H1 (cell line): ENCODE measurements at regions not wholly inside any gene's neighbourhood (a gene's known extent, or its start where the extent isn't known, plus 50 kb on each side); places are given as distances from the start of the nearest gene placed in this dataset.

ENCODE experiments used
- CTCF ChIA-PET: fragments of 300-600 bp; sonication (Branson Sonifier 250); formaldehyde crosslinking; loops from one replicate; lab custom pipeline; 2021; ENCODE audit not compliant: partially characterized antibody; lab: Charles Lee
- POLR2A ChIA-PET: fragments of 300-600 bp; sonication (Branson Sonifier 250); formaldehyde crosslinking; loops from one replicate; lab custom pipeline; 2021; ENCODE audit warnings: inconsistent platforms; ENCODE audit not compliant: partially characterized antibody; lab: Charles Lee
- DNase-seq, 2 experiments: peaks; one replicate each; pipeline versions ENCODE4 v3.0.0 to v3.0.0-alpha.2; 2010 to 2022; ENCODE audit warnings: low spot score in 2 of 2, low read depth in 1 of 2, mixed read lengths in 1 of 2
- FAIRE-seq: peaks from 2 replicates; lab custom pipeline; 2011; peaks lifted over from hg19 to GRCh38; lab: Jason Lieb, UNC
- H2AFZ ChIP-seq: 2 replicates; pipeline ENCODE4 v1.8.1; 2012; ENCODE audit warnings: low read length, inconsistent platforms
- H2AK5ac ChIP-seq: 2 replicates; pipeline ENCODE4 v1.6.1; 2013; ENCODE audit warnings: low read depth, low read length
- H2BK120ac ChIP-seq: replicated peaks from 2 replicates; pipeline ENCODE3; 2013; ENCODE audit warnings: low read depth, low read length, inconsistent platforms
- H2BK12ac ChIP-seq: 2 replicates; pipeline ENCODE4 v1.6.1; 2013; ENCODE audit warnings: low read depth, low read length
- H2BK15ac ChIP-seq: 2 replicates; pipeline ENCODE4 v1.6.1; 2013; ENCODE audit warnings: low read length
- H2BK20ac ChIP-seq: 2 replicates; pipeline ENCODE4 v1.6.1; 2013; ENCODE audit warnings: low read length
- H2BK5ac ChIP-seq: 2 replicates; pipeline ENCODE4 v1.6.1; 2013; ENCODE audit warnings: low read depth, low read length
- H3K14ac ChIP-seq: 2 replicates; pipeline ENCODE4 v1.6.1; 2013; ENCODE audit warnings: inconsistent platforms; ENCODE audit not compliant: insufficient read length
- H3K18ac ChIP-seq: 2 replicates; pipeline ENCODE4 v1.6.1; 2013; ENCODE audit warnings: low read length; ENCODE audit errors: extremely low read depth
- H3K23ac ChIP-seq: 2 replicates; pipeline ENCODE4 v1.6.1; 2013; ENCODE audit warnings: inconsistent platforms; ENCODE audit not compliant: insufficient read length
- H3K23me2 ChIP-seq: 2 replicates; pipeline ENCODE4 v1.6.1; 2013; ENCODE audit warnings: low read depth, low read length
- H3K27ac ChIP-seq: 2 replicates; pipeline ENCODE4 v1.6.1; 2011; ENCODE audit warnings: low read depth, low read length, inconsistent platforms
- H3K27me3 ChIP-seq, 4 experiments: replicated peaks in 1 of 4; 1 replicate in 1 of 4; 2 replicates in 3 of 4; pipeline versions ENCODE4 v1.6.1 to v1.8.1; 2011 to 2013; ENCODE audit warnings: low read length in 3 of 4, mild to moderate bottlenecking in 3 of 4, inconsistent platforms in 2 of 4, mixed read lengths in 2 of 4, moderate library complexity in 1 of 4; ENCODE audit not compliant: control insufficient read depth in 3 of 4, insufficient read depth in 3 of 4; ENCODE audit errors: extremely low read depth in 1 of 4
- H3K36me3 ChIP-seq, 4 experiments: 2 replicates each; pipeline versions ENCODE4 v1.6.1 to v1.8.1; 2011 to 2013; ENCODE audit warnings: mild to moderate bottlenecking in 4 of 4, low read length in 3 of 4, moderate library complexity in 2 of 4, control low read depth in 1 of 4, inconsistent platforms in 1 of 4; ENCODE audit not compliant: insufficient read depth in 4 of 4, control insufficient read depth in 2 of 4
- H3K4ac ChIP-seq: replicated peaks from 2 replicates; pipeline ENCODE3; 2013; ENCODE audit warnings: low read length, low read depth, mixed read lengths, inconsistent platforms; ENCODE audit not compliant: insufficient read length
- H3K4me1 ChIP-seq, 4 experiments: replicated peaks in 1 of 4; 1 replicate in 1 of 4; 2 replicates in 3 of 4; pipeline versions ENCODE4 v1.6.1 to v1.8.1; 2011 to 2013; ENCODE audit warnings: low read length in 3 of 4, inconsistent platforms in 2 of 4, mixed read lengths in 1 of 4; ENCODE audit not compliant: insufficient read depth in 4 of 4, control insufficient read depth in 3 of 4
- H3K4me2 ChIP-seq, 2 experiments: 2 replicates each; pipeline versions ENCODE4 v1.6.1 to v1.8.1; 2011 to 2013; ENCODE audit warnings: low read depth in 2 of 2, low read length in 2 of 2, control low read depth in 1 of 2, inconsistent platforms in 1 of 2, mild to moderate bottlenecking in 1 of 2; ENCODE audit not compliant: insufficient read depth in 1 of 2
- H3K4me3 ChIP-seq, 4 experiments: fragments of 200-600, 300-600 bp in 1 of 4; sonication (generic), shearing (Covaris generic), sonication (Bioruptor Twin) in 1 of 4; 2 replicates each; pipeline versions ENCODE4 v1.5.1 to v1.8.1; 2011 to 2016; ENCODE audit warnings: low read length in 4 of 4, low read depth in 3 of 4, control low read depth in 2 of 4, inconsistent platforms in 2 of 4, mild to moderate bottlenecking in 2 of 4, mixed read lengths in 1 of 4, moderate library complexity in 1 of 4; ENCODE audit not compliant: insufficient read depth in 2 of 4; ENCODE audit errors: extremely low read depth in 1 of 4
- H3K56ac ChIP-seq: replicated peaks from 2 replicates; pipeline ENCODE3; 2013; ENCODE audit warnings: low read depth, mild to moderate bottlenecking, mixed read lengths, low read length, inconsistent platforms; ENCODE audit not compliant: insufficient read length
- H3K79me1 ChIP-seq: 2 replicates; pipeline ENCODE4 v1.6.1; 2013; ENCODE audit warnings: low read depth, low read length, control low read depth
- H3K79me2 ChIP-seq, 2 experiments: 2 replicates each; pipeline versions ENCODE4 v1.6.1 to v1.8.1; 2012 to 2013; ENCODE audit warnings: low read length in 2 of 2, mild to moderate bottlenecking in 2 of 2, inconsistent platforms in 1 of 2; ENCODE audit not compliant: insufficient read depth in 2 of 2, control insufficient read depth in 1 of 2
- H3K9ac ChIP-seq, 4 experiments: replicated peaks in 1 of 4; 1 replicate in 1 of 4; 2 replicates in 3 of 4; pipeline versions ENCODE4 v1.6.1 to v1.8.1; 2011 to 2013; ENCODE audit warnings: low read depth in 3 of 4, low read length in 3 of 4, control low read depth in 2 of 4, mild to moderate bottlenecking in 2 of 4, moderate library complexity in 2 of 4, inconsistent platforms in 1 of 4; ENCODE audit errors: extremely low read depth in 1 of 4
- H3K9me3 ChIP-seq, 2 experiments: 2 replicates each; pipeline versions ENCODE4 v1.6.1 to v1.8.1; 2012 to 2013; ENCODE audit warnings: mild to moderate bottlenecking in 2 of 2, moderate library complexity in 2 of 2, control low read depth in 1 of 2, inconsistent platforms in 1 of 2, low read depth in 1 of 2, low read length in 1 of 2, mixed read lengths in 1 of 2; ENCODE audit not compliant: insufficient read depth in 2 of 2
- H4K20me1 ChIP-seq, 2 experiments: replicated peaks in 1 of 2; 2 replicates each; pipeline versions ENCODE3 to v1.8.1; 2011 to 2013; ENCODE audit warnings: inconsistent platforms in 2 of 2, low read length in 2 of 2, mild to moderate bottlenecking in 1 of 2; ENCODE audit not compliant: insufficient read depth in 2 of 2, control insufficient read depth in 1 of 2
- H4K5ac ChIP-seq: 2 replicates; pipeline ENCODE4 v1.6.1; 2013; ENCODE audit warnings: low read length, low read depth, mixed read lengths, inconsistent platforms; ENCODE audit not compliant: insufficient read length
- H4K8ac ChIP-seq: 2 replicates; pipeline ENCODE4 v1.8.0; 2013; ENCODE audit warnings: mild to moderate bottlenecking, moderate library complexity, low read length, inconsistent platforms; ENCODE audit not compliant: insufficient read depth; ENCODE audit errors: extremely low read depth
- H4K91ac ChIP-seq: replicated peaks from 2 replicates; pipeline ENCODE3; 2013; ENCODE audit warnings: low read length, mixed read lengths, inconsistent platforms; ENCODE audit not compliant: insufficient read length
- CEBPB ChIP-seq: IDR thresholded peaks from 2 replicates; pipeline ENCODE4 v1.6.1; 2012; ENCODE audit warnings: low read depth, low read length
- CHD1 ChIP-seq: IDR thresholded peaks from 2 replicates; pipeline ENCODE4 v1.6.1; 2012; ENCODE audit warnings: low read depth, low read length, improper control_type of control experiment
- HDAC6 ChIP-seq: IDR thresholded peaks from one replicate; pipeline ENCODE4 v1.7.1; 2012; ENCODE audit warnings: low read depth, mild to moderate bottlenecking, inconsistent platforms, low read length, moderate library complexity
- JUND ChIP-seq: IDR thresholded peaks from 2 replicates; pipeline ENCODE4 v1.6.1; 2011; ENCODE audit warnings: mild to moderate bottlenecking, improper control_type of control experiment, low read length
- KDM4A ChIP-seq: IDR thresholded peaks from one replicate; pipeline ENCODE4 v1.7.1; 2012; ENCODE audit warnings: low read depth, mild to moderate bottlenecking, moderate library complexity, low read length, inconsistent platforms; ENCODE audit not compliant: severe bottlenecking
- MAFK ChIP-seq: IDR thresholded peaks from 2 replicates; pipeline ENCODE4 v1.6.1; 2012; ENCODE audit warnings: low read depth, mild to moderate bottlenecking, improper control_type of control experiment, low read length
- SP2 ChIP-seq: IDR thresholded peaks from 2 replicates; pipeline ENCODE4 v1.6.1; 2012; ENCODE audit warnings: mild to moderate bottlenecking, low read length, inconsistent platforms
- TBP ChIP-seq: IDR thresholded peaks from 2 replicates; pipeline ENCODE4 v1.6.1; 2011; ENCODE audit warnings: low read depth, low read length, improper control_type of control experiment
- YY1 ChIP-seq: IDR thresholded peaks from 2 replicates; pipeline ENCODE4 v1.6.1; 2011; ENCODE audit warnings: low read depth, mild to moderate bottlenecking, low read length
- ZNF274 ChIP-seq: IDR thresholded peaks from 2 replicates; pipeline ENCODE4 v1.7.0; 2012; ENCODE audit warnings: low read length, borderline replicate concordance; ENCODE audit errors: extremely low read depth
- WGBS, 2 experiments: shearing (Covaris generic) in 1 of 2; methylation state at CpG; one replicate each; pipeline versions ENCODE4 v1.1.6 to v1.1.7; 2013 to 2015; ENCODE audit warnings: low lambda C conversion rate in 2 of 2, mixed read lengths in 2 of 2, inconsistent platforms in 1 of 2, low coverage in 1 of 2, missing lambda C conversion rate in 1 of 2; ENCODE audit not compliant: insufficient replicate concordance in 2 of 2, insufficient coverage in 1 of 2, insufficient read length in 1 of 2; ENCODE audit errors: extremely low coverage in 1 of 2, missing lambda C conversion rate in 1 of 2; 5-methylcytosine and 5-hydroxymethylcytosine counted together
- TF ChIP-seq, protein P1 (sequence below), 3 experiments: IDR thresholded peaks; 1 replicate in 2 of 3; 2 replicates in 1 of 3; pipeline versions ENCODE4 v1.5.1 to v1.6.1; 2011; ENCODE audit warnings: low read length in 3 of 3, mild to moderate bottlenecking in 3 of 3, inconsistent platforms in 2 of 3, low read depth in 1 of 3, moderate library complexity in 1 of 3; ENCODE audit not compliant: insufficient read depth in 1 of 3; ENCODE audit errors: control extremely low read depth in 1 of 3
- TF ChIP-seq, protein P2 (sequence below): IDR thresholded peaks from 2 replicates; pipeline ENCODE4 v1.6.1; 2011; ENCODE audit warnings: low read length, improper control_type of control experiment

DNA sequence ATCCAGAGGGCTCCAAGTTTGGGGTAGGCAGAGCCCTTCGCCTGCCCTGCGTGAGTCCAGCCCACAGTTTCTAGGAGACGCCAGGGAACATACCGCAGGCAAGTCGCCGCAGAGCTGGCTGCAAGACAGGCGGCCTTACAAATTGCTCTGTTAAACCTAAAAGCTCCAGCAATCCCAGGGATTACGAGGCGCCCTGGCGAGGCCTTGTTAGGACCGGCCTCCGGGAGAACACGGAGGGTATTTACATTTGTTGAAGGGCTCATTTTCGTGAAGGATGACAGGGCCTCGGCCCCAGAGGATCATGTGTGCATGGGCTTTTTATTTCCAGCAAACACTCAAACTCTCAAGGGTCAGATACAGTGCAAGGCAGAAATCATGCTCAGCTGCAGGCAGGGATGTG is 77.6 kb upstream of the FOXF1 start:
- Histone ChIP-seq H4K91ac (no peak overlapping the region), H3K27ac (no peak overlapping the region), H3K4ac (no peak overlapping the region), H3K4me3 (no peak overlapping the region), H3K56ac (no peak overlapping the region), H4K8ac (no peak overlapping the region), H2BK12ac (no peak overlapping the region), H2BK5ac (no peak overlapping the region), H3K4me1 (no peaks in the 10 kb centered on the region), H3K23ac (no peak overlapping the region), H3K23me2 (peaks cover 6% of the 10 kb centered on the region; the same call in 1 of the 2 replicates), H4K5ac (no peak overlapping the region), H3K4me2 (no peak overlapping the region), H3K79me2 (no peaks in the 10 kb centered on the region), H2BK120ac (no peak overlapping the region), H3K27me3 (no peaks in the 10 kb centered on the region; a peak in 1 of 7 replicates), H4K20me1 (no peaks in the 10 kb centered on the region), H2BK20ac (no peak overlapping the region), H3K36me3 (no peaks in the 10 kb centered on the region), H3K9me3 (no peaks in the 10 kb centered on the region), H3K14ac (no peak overlapping the region), H3K18ac (no peak overlapping the region; the same call in 1 of the 2 replicates), H3K79me1 (no peaks in the 10 kb centered on the region), H2BK15ac (no peak overlapping the region), H3K9ac (no peak overlapping the region), H2AFZ (no peak overlapping the region), H2AK5ac (no peak overlapping the region)
- WGBS, 2 experiments = 92% methylated on average over 15 of the region's 15 CpGs; no CpG with 5 or more reads in 1 of the 2 experiments
- POLR2A ChIA-PET = no interaction called here
- DNase-seq (no peak), FAIRE-seq (no peak)
- CTCF ChIA-PET = interaction anchor here (0.9 to 1.2 kb wide), 2 partner anchors 41 to 85 kb away, joined by 3 read pairs; no protein-coding TSS in a partner anchor
- TF ChIP-seq TBP (no peak), ZNF274 (no peak), MAFK (no peak), HDAC6 (no peak), KDM4A (no peak), JUND (no peak), SP2 (no peak), CEBPB (no peak), CHD1 (no peak), YY1 (no peak)
- TF ChIP-seq, protein P1, sequence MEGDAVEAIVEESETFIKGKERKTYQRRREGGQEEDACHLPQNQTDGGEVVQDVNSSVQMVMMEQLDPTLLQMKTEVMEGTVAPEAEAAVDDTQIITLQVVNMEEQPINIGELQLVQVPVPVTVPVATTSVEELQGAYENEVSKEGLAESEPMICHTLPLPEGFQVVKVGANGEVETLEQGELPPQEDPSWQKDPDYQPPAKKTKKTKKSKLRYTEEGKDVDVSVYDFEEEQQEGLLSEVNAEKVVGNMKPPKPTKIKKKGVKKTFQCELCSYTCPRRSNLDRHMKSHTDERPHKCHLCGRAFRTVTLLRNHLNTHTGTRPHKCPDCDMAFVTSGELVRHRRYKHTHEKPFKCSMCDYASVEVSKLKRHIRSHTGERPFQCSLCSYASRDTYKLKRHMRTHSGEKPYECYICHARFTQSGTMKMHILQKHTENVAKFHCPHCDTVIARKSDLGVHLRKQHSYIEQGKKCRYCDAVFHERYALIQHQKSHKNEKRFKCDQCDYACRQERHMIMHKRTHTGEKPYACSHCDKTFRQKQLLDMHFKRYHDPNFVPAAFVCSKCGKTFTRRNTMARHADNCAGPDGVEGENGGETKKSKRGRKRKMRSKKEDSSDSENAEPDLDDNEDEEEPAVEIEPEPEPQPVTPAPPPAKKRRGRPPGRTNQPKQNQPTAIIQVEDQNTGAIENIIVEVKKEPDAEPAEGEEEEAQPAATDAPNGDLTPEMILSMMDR (IDR thresholded peaks at IDR 0.05; ENCODE audit: control extremely low read depth in 1 of 3, insufficient read depth in 1 of 3, low read depth in 1 of 3, low read length in 3 of 3) = no peak
- TF ChIP-seq, protein P2, sequence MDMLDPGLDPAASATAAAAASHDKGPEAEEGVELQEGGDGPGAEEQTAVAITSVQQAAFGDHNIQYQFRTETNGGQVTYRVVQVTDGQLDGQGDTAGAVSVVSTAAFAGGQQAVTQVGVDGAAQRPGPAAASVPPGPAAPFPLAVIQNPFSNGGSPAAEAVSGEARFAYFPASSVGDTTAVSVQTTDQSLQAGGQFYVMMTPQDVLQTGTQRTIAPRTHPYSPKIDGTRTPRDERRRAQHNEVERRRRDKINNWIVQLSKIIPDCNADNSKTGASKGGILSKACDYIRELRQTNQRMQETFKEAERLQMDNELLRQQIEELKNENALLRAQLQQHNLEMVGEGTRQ = no peak
